GM23338 (cell line): ENCODE measurements at regions not wholly inside any gene's neighbourhood (a gene's known extent, or its start where the extent isn't known, plus 50 kb on each side); places are given as distances from the start of the nearest gene placed in this dataset.

ENCODE experiments used
- ATAC-seq: fragments of 200-7000 bp; cut with Tn5 transposase; 3 replicates; pipeline ENCODE4 v1.9.1; 2020
- DNase-seq: peaks from one replicate; pipeline ENCODE4 v3.0.0-alpha.2; 2015; ENCODE audit warnings: low spot score
- H2AFZ ChIP-seq: fragments of 200-600 bp; sonication (generic); 2 replicates; pipeline ENCODE4 v1.8.0; 2016; ENCODE audit warnings: antibody characterized with exemption, mild to moderate bottlenecking, moderate library complexity
- H3F3A ChIP-seq: fragments of 200-600 bp; sonication (generic); replicated peaks from 2 replicates; pipeline ENCODE4 v1.8.0; 2017; ENCODE audit warnings: antibody characterized with exemption, mixed run types, low read depth
- H3K27ac ChIP-seq: fragments of 200-600 bp; sonication (generic); 2 replicates; pipeline ENCODE4 v1.6.1; 2016; ENCODE audit warnings: low read depth
- H3K27me3 ChIP-seq: fragments of 200-600 bp; sonication (generic); 2 replicates; pipeline ENCODE4 v1.8.0; 2016; ENCODE audit warnings: mild to moderate bottlenecking, mixed run types, moderate library complexity; ENCODE audit not compliant: insufficient read depth
- H3K36me3 ChIP-seq: fragments of 200-600 bp; sonication (generic); 2 replicates; pipeline ENCODE4 v1.8.0; 2016; ENCODE audit warnings: mild to moderate bottlenecking; ENCODE audit not compliant: insufficient read depth
- H3K4me1 ChIP-seq: fragments of 200-600 bp; sonication (generic); 2 replicates; pipeline ENCODE4 v1.8.0; 2016; ENCODE audit warnings: mild to moderate bottlenecking, moderate library complexity; ENCODE audit not compliant: insufficient read depth
- H3K4me2 ChIP-seq: fragments of 200-600 bp; sonication (generic); 2 replicates; pipeline ENCODE4 v1.7.1; 2017; ENCODE audit warnings: mixed run types
- H3K4me3 ChIP-seq: fragments of 200-600 bp; sonication (generic); 2 replicates; pipeline ENCODE4 v1.6.1; 2016; ENCODE audit warnings: mixed run types
- H3K79me2 ChIP-seq: fragments of 200-600 bp; sonication (generic); replicated peaks from 2 replicates; pipeline ENCODE4 v1.8.0; 2017; ENCODE audit warnings: mild to moderate bottlenecking; ENCODE audit not compliant: insufficient read depth
- H3K9me2 ChIP-seq: fragments of 200-600 bp; sonication (generic); 2 replicates; pipeline ENCODE4 v1.8.0; 2017; ENCODE audit not compliant: insufficient read depth
- H4K20me1 ChIP-seq: fragments of 200-600 bp; sonication (generic); replicated peaks from 2 replicates; pipeline ENCODE4 v1.8.0; 2017; ENCODE audit warnings: mild to moderate bottlenecking; ENCODE audit not compliant: insufficient read depth
- H3K27ac Mint-ChIP-seq: 2 replicates; pipeline ENCODE4 v1.8.0; 2020; ENCODE audit warnings: inconsistent platforms, mild to moderate bottlenecking, moderate library complexity, mixed read lengths
- H3K27me3 Mint-ChIP-seq: 3 replicates; pipeline ENCODE4 v1.8.0; 2022; ENCODE audit warnings: low read depth, mild to moderate bottlenecking, moderate library complexity, mixed read lengths, inconsistent platforms; ENCODE audit not compliant: insufficient read depth, poor library complexity
- H3K36me3 Mint-ChIP-seq: 3 replicates; pipeline ENCODE4 v1.8.0; 2021; ENCODE audit warnings: low read depth, mild to moderate bottlenecking, inconsistent platforms, moderate library complexity, mixed read lengths
- H3K4me1 Mint-ChIP-seq: 3 replicates; pipeline ENCODE4 v1.8.0; 2020; ENCODE audit warnings: mild to moderate bottlenecking, inconsistent platforms, mixed read lengths
- H3K4me3 Mint-ChIP-seq: 3 replicates; pipeline ENCODE4 v1.8.0; 2021; ENCODE audit warnings: moderate library complexity, mild to moderate bottlenecking, inconsistent platforms, mixed read lengths
- H3K9me3 Mint-ChIP-seq: 3 replicates; pipeline ENCODE4 v1.8.0; 2020; ENCODE audit warnings: moderate library complexity, mild to moderate bottlenecking, inconsistent platforms, mixed read lengths
- CREB1 ChIP-seq: fragments of 250-450 bp; sonication (Bioruptor Pico); IDR thresholded peaks from 2 replicates; pipeline ENCODE4 v1.5.0; 2020; ENCODE audit warnings: low read depth, mild to moderate bottlenecking, moderate library complexity
- CTCF ChIP-seq, 2 experiments: fragments of 200-600 bp in 1 of 2; sonication (generic) in 1 of 2; conservative IDR thresholded peaks; 2 replicates each; pipeline versions ENCODE4 v1.5.1 to v1.6.1; 2016 to 2017; ENCODE audit warnings: antibody characterized with exemption in 2 of 2, low read depth in 2 of 2, mild to moderate bottlenecking in 2 of 2, moderate library complexity in 1 of 2
- ETS1 ChIP-seq: IDR thresholded peaks from 2 replicates; pipeline ENCODE4 v1.6.1; 2016; ENCODE audit warnings: antibody characterized with exemption
- EZH2 ChIP-seq: fragments of 200-600 bp; sonication (generic); IDR thresholded peaks from one replicate; pipeline ENCODE4 v1.8.0; 2017; ENCODE audit warnings: antibody characterized with exemption, mild to moderate bottlenecking, low read depth; ENCODE audit not compliant: unreplicated experiment
- EZH2phosphoT487 ChIP-seq: fragments of 200-600 bp; sonication (generic); IDR thresholded peaks from one replicate; pipeline ENCODE4 v1.8.1; 2018; ENCODE audit warnings: antibody characterized with exemption; ENCODE audit not compliant: unreplicated experiment
- JUNB ChIP-seq: IDR thresholded peaks from one replicate; pipeline ENCODE4 v1.6.1; 2016; ENCODE audit warnings: antibody characterized with exemption; ENCODE audit not compliant: unreplicated experiment
- NANOG ChIP-seq: IDR thresholded peaks from 2 replicates; pipeline ENCODE4 v1.6.1; 2016; ENCODE audit warnings: antibody characterized with exemption, borderline replicate concordance
- POLR2AphosphoS5 ChIP-seq: IDR thresholded peaks from 2 replicates; pipeline ENCODE4 v1.6.1; 2016; ENCODE audit warnings: antibody characterized with exemption, low read depth
- REST ChIP-seq: IDR thresholded peaks from one replicate; pipeline ENCODE4 v1.6.1; 2018; ENCODE audit warnings: antibody characterized with exemption; ENCODE audit not compliant: unreplicated experiment
- STAT1 ChIP-seq: IDR thresholded peaks from one replicate; pipeline ENCODE4 v1.6.1; 2016; ENCODE audit warnings: antibody characterized with exemption; ENCODE audit not compliant: unreplicated experiment
- ZNF114 ChIP-seq: fragments of 250-450 bp; sonication (Bioruptor Pico); IDR thresholded peaks from 2 replicates; pipeline ENCODE4 v1.5.0; 2020; ENCODE audit warnings: mild to moderate bottlenecking, moderate library complexity
- ZNF331 ChIP-seq: fragments of 250-450 bp; sonication (Bioruptor Pico); IDR thresholded peaks from 2 replicates; pipeline ENCODE4 v1.5.0; 2020; ENCODE audit warnings: low read depth, mild to moderate bottlenecking, moderate library complexity
- ZNF462 ChIP-seq: fragments of 250-450 bp; sonication (Bioruptor Pico); IDR thresholded peaks from 2 replicates; pipeline ENCODE4 v1.5.0; 2020; ENCODE audit warnings: mild to moderate bottlenecking, moderate library complexity

- Histone ChIP-seq H4K20me1 (no peaks in the 10 kb centered on the region), H3K79me2 (no peaks in the 10 kb centered on the region), H3F3A (no peaks in the 10 kb centered on the region), H3K27ac (no peak overlapping the region), H3K4me2 (no peak overlapping the region), H3K9me2 (no peaks in the 10 kb centered on the region), H3K27me3 (no peaks in the 10 kb centered on the region), H3K4me1 (no peaks in the 10 kb centered on the region), H2AFZ (no peak overlapping the region), H3K4me3 (no peak overlapping the region), H3K36me3 (no peaks in the 10 kb centered on the region)
- no peaks in the 10 kb centered on the region for H3K36me3 Mint-ChIP-seq
- TF ChIP-seq ETS1 (no peak), STAT1 (no peak), EZH2 (no peak), ZNF114 (CRISPR knock-in tag) (no peak), CREB1 (CRISPR knock-in tag) (no peak), CTCF (conservative IDR thresholded peaks at IDR 0.05; ENCODE audit: low read depth in 2 of 2) (no peak), NANOG (no peak), POLR2AphosphoS5 (no peak), REST (no peak), ZNF462 (no peak), ZNF331 (CRISPR knock-in tag) (no peak), EZH2phosphoT487 (no peak), JUNB (no peak)
- no peak overlapping the region for H3K4me3 Mint-ChIP-seq
- no peak overlapping the region for H3K27ac Mint-ChIP-seq
- ATAC-seq (no peak), DNase-seq (no peak)
- no peaks in the 10 kb centered on the region for H3K4me1 Mint-ChIP-seq
- peaks cover 1% of the 10 kb centered on the region for H3K27me3 Mint-ChIP-seq
- H3K9me3 Mint-ChIP-seq = no peaks in the 10 kb centered on the region
Observed at GRCh38 chr12:84047881-84048280, 864.7 kb downstream of the SLC6A15 start.
